Nephron progenitor cell (in vitro differentiated cells): ENCODE measurements at regions not wholly inside any gene's neighbourhood (a gene's known extent, or its start where the extent isn't known, plus 50 kb on each side); places are given as distances from the start of the nearest gene placed in this dataset.

ENCODE experiments used
- DNase-seq: peaks from one replicate; pipeline ENCODE4 v3.0.0; 2021
- H3K27ac Mint-ChIP-seq: 2 replicates; pipeline ENCODE4 v1.8.0; 2021; ENCODE audit warnings: mild to moderate bottlenecking, moderate library complexity, mixed read lengths
- H3K27me3 Mint-ChIP-seq: 2 replicates; pipeline ENCODE4 v1.8.0; 2021; ENCODE audit warnings: mild to moderate bottlenecking, low read depth, mixed read lengths; ENCODE audit not compliant: poor library complexity
- H3K36me3 Mint-ChIP-seq: 2 replicates; pipeline ENCODE4 v1.8.0; 2021; ENCODE audit warnings: low read depth, mixed read lengths
- H3K4me1 Mint-ChIP-seq: 2 replicates; pipeline ENCODE4 v1.8.0; 2021; ENCODE audit warnings: mixed read lengths
- H3K4me3 Mint-ChIP-seq: 2 replicates; pipeline ENCODE4 v1.8.0; 2021; ENCODE audit warnings: mild to moderate bottlenecking, moderate library complexity, mixed read lengths
- H3K9me3 Mint-ChIP-seq: 2 replicates; pipeline ENCODE4 v1.8.0; 2021; ENCODE audit warnings: mild to moderate bottlenecking, moderate library complexity, mixed read lengths
- CTCF ChIP-seq: fragments of 200-600 bp; sonication (generic); IDR thresholded peaks from 2 replicates; pipeline ENCODE4 v1.5.0; 2021; ENCODE audit warnings: antibody characterized with exemption

- no peak for DNase-seq
- peaks cover 11% of the 10 kb centered on the region for H3K27me3 Mint-ChIP-seq
- no peaks in the 10 kb centered on the region for H3K36me3 Mint-ChIP-seq
- H3K9me3 Mint-ChIP-seq = peaks cover 7% of the 10 kb centered on the region
- H3K27ac Mint-ChIP-seq = no peak overlapping the region
- H3K4me1 Mint-ChIP-seq = no peaks in the 10 kb centered on the region
- H3K4me3 Mint-ChIP-seq = no peak overlapping the region
- no peak for TF ChIP-seq CTCF
Observed at GRCh38 chr2:14136030-14136429, 496.5 kb upstream of the LRATD1 start.

DNA sequence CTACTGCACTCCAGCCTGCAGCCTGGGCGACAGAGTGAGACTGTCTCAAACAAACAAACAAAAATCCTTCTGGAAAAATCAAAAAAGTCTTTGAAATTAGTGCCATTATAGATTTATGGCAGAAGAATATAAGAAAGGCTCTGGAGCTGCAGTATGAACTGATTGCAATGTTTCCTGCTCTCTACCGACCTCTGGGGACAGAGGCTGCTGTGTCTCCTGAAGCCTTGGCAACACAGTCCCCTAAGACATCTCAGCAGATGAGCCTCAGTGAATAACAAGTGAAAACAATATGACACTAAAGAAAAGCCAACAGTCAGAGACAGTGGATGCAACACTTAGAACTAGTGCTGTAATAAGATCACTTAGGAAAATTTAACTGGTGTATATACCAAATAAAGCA is 494.9 kb upstream of the LRATD1 start:
- H3K27ac Mint-ChIP-seq = no peak overlapping the region

DNA sequence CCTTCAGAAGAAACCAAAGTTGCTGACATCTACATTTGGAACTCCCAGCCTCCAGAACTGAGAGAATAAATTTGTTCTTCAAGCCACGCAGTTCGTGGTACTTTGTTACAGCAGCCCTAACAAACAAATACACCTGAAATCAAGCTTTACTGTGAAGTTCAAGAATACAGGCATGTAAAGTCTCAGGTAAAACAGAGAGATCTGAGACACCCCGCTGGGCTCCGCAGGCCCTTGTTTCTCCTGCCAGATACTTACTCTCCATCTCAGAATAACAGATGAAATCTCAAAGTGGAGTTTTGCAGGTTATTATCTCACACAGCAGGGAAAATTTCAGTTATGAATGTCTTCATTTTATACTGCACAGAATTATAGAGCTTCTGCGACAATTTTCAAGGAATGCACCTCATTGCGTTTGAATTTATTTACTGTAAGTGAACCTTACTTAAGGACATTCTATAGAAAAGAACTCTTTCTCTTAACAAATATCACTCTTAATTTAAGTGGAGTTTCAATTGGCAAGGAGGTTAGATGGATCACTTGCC is 492.4 kb upstream of the LRATD1 start:
- no peak overlapping the region for H3K4me3 Mint-ChIP-seq
- H3K36me3 Mint-ChIP-seq = no peaks in the 10 kb centered on the region
- no peaks in the 10 kb centered on the region for H3K4me1 Mint-ChIP-seq
- TF ChIP-seq CTCF = no peak
- H3K27ac Mint-ChIP-seq = no peak overlapping the region
- H3K9me3 Mint-ChIP-seq = no peaks in the 10 kb centered on the region
- peaks cover 5% of the 10 kb centered on the region for H3K27me3 Mint-ChIP-seq
- DNase-seq = no peak

More for the DNA sequence above, 494.9 kb upstream of the LRATD1 start:
- H3K36me3 Mint-ChIP-seq = no peaks in the 10 kb centered on the region
- TF ChIP-seq CTCF = peak; percentile 13
- H3K4me1 Mint-ChIP-seq = no peaks in the 10 kb centered on the region
- H3K9me3 Mint-ChIP-seq = peaks cover 7% of the 10 kb centered on the region
- H3K4me3 Mint-ChIP-seq = no peak overlapping the region
- no peak for DNase-seq
- H3K27me3 Mint-ChIP-seq = peaks cover 11% of the 10 kb centered on the region

GRCh38 chr2:14143435-14143834 is 489.1 kb upstream of the LRATD1 start:
- no peak overlapping the region for H3K27ac Mint-ChIP-seq
- H3K9me3 Mint-ChIP-seq = no peaks in the 10 kb centered on the region
- DNase-seq = no peak
- no peaks in the 10 kb centered on the region for H3K36me3 Mint-ChIP-seq
- no peaks in the 10 kb centered on the region for H3K4me1 Mint-ChIP-seq
- H3K27me3 Mint-ChIP-seq = peaks cover 5% of the 10 kb centered on the region
- TF ChIP-seq CTCF = no peak
- H3K4me3 Mint-ChIP-seq = no peak overlapping the region

- no peaks in the 10 kb centered on the region for H3K4me1 Mint-ChIP-seq
- no peak for TF ChIP-seq CTCF
- H3K27me3 Mint-ChIP-seq = no peaks in the 10 kb centered on the region
- no peak for DNase-seq
- H3K9me3 Mint-ChIP-seq = no peaks in the 10 kb centered on the region
- H3K36me3 Mint-ChIP-seq = no peaks in the 10 kb centered on the region
- H3K27ac Mint-ChIP-seq = no peak overlapping the region
- H3K4me3 Mint-ChIP-seq = no peak overlapping the region
Observed at GRCh38 chr2:14148216-14148615, 484.3 kb upstream of the LRATD1 start.

- H3K27me3 Mint-ChIP-seq = no peaks in the 10 kb centered on the region
- H3K9me3 Mint-ChIP-seq = peaks cover 6% of the 10 kb centered on the region
- no peaks in the 10 kb centered on the region for H3K36me3 Mint-ChIP-seq
- no peak for TF ChIP-seq CTCF
- H3K27ac Mint-ChIP-seq = no peak overlapping the region
- no peak overlapping the region for H3K4me3 Mint-ChIP-seq
- peaks cover 6% of the 10 kb centered on the region for H3K4me1 Mint-ChIP-seq
- no peak for DNase-seq
Observed at GRCh38 chr2:14157816-14158215, 474.7 kb upstream of the LRATD1 start.
